Neural cell (in vitro differentiated cells): ENCODE measurements at regions not wholly inside any gene's neighbourhood (a gene's known extent, or its start where the extent isn't known, plus 50 kb on each side); places are given as distances from the start of the nearest gene placed in this dataset.
"Not testable (repeated sequence)": the region's sequence is repeated elsewhere in the genome, so short reads cannot be mapped to it uniquely, and the experiment has no call there.

Source experiments
- EZH2 ChIP-seq: fragments of 200-600, 300-800 bp; shearing (Covaris generic), sonication (generic); IDR thresholded peaks from 2 replicates; pipeline ENCODE4 v1.6.1; 2014; ENCODE audit warnings: antibody characterized with exemption, low read length, borderline replicate concordance, mild to moderate bottlenecking; ENCODE audit not compliant: insufficient read depth, poor library complexity, severe bottlenecking
- RAD21 ChIP-seq: fragments of 450-650 bp; conservative IDR thresholded peaks from 2 replicates; pipeline ENCODE4 v1.6.1; 2014; ENCODE audit warnings: antibody characterized with exemption, mild to moderate bottlenecking, moderate library complexity

DNA sequence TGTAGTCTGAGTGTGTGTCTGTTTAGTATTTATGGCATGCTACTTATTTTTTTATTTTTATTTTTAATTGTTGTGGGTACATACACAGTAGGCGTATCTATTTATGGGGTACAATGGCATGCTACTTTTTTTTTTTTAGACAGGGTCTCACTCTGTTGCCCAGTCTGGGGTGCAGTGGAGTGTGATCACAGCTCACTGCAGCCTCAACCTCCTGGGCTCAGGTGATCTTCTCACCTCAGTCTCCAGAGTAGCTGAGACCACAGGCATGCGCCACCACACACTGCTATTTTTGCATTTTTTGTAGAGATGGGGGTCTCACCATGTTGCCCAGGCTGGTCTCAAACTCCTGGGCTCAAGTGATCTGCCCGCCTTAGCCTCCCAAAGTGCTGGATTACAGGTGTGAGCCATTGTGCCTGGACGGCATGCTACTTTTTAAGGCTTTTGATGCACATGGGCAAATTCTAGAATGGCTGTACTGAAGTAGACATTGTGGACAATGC lies 124.2 kb downstream of the KCNRG start:
- not testable (repeated sequence) for TF ChIP-seq EZH2, RAD21
